ENCODE measurements at regions not wholly inside any gene's neighbourhood (a gene's known extent, or its start where the extent isn't known, plus 50 kb on each side); places are given as distances from the start of the nearest gene placed in this dataset.

- Histone ChIP-seq H3K27me3 (ENCODE audit: control insufficient read depth, insufficient read depth, low read length) (no peaks in the 10 kb centered on the region), H3K4me3 (ENCODE audit: low read length) (no peak overlapping the region), H3K27ac (ENCODE audit: low read length) (no peak overlapping the region), H3K36me3 (ENCODE audit: control insufficient read depth, low read depth, low read length) (no peaks in the 10 kb centered on the region), H3K9me3 (ENCODE audit: control insufficient read depth, low read depth, low read length) (no peaks in the 10 kb centered on the region), H3K9ac (ENCODE audit: low read length) (no peak overlapping the region), H3K4me1 (ENCODE audit: control insufficient read depth, low read depth, low read length) (no peaks in the 10 kb centered on the region)
These were observed 1228.8 kb upstream of the TENM4 start for GRCh38 chr11:80669620-80670019.

- no peak overlapping the region for H3K9ac ChIP-seq (ENCODE audit: low read length)
- no peak overlapping the region for H3K4me3 ChIP-seq (ENCODE audit: low read length)
- H3K27ac ChIP-seq (ENCODE audit: low read length): no peak overlapping the region
- H3K9me3 ChIP-seq (ENCODE audit: control insufficient read depth, low read depth, low read length): no peaks in the 10 kb centered on the region
- no peaks in the 10 kb centered on the region for H3K4me1 ChIP-seq (ENCODE audit: control insufficient read depth, low read depth, low read length)
- no peaks in the 10 kb centered on the region for H3K27me3 ChIP-seq (ENCODE audit: control insufficient read depth, insufficient read depth, low read length)
- H3K36me3 ChIP-seq (ENCODE audit: control insufficient read depth, low read depth, low read length): no peaks in the 10 kb centered on the region
These were observed 1227.2 kb upstream of the TENM4 start for GRCh38 chr11:80668039-80668438.

GRCh38 chr11:80655834-80656233 lies 1215.0 kb upstream of the TENM4 start:
- Histone ChIP-seq H3K36me3 (ENCODE audit: control insufficient read depth, low read depth, low read length) (no peaks in the 10 kb centered on the region), H3K4me1 (ENCODE audit: control insufficient read depth, low read depth, low read length) (peaks cover 6% of the 10 kb centered on the region), H3K9ac (ENCODE audit: low read length) (no peak overlapping the region), H3K27ac (ENCODE audit: low read length) (no peak overlapping the region), H3K9me3 (ENCODE audit: control insufficient read depth, low read depth, low read length) (no peaks in the 10 kb centered on the region), H3K27me3 (ENCODE audit: control insufficient read depth, insufficient read depth, low read length) (no peaks in the 10 kb centered on the region), H3K4me3 (ENCODE audit: low read length) (no peak overlapping the region)

GRCh38 chr11:80650966-80651365 lies 1210.1 kb upstream of the TENM4 start:
- Histone ChIP-seq H3K4me1 (ENCODE audit: control insufficient read depth, low read depth, low read length) (peaks cover 7% of the 10 kb centered on the region), H3K9me3 (ENCODE audit: control insufficient read depth, low read depth, low read length) (no peaks in the 10 kb centered on the region), H3K4me3 (ENCODE audit: low read length) (no peak overlapping the region), H3K36me3 (ENCODE audit: control insufficient read depth, low read depth, low read length) (no peaks in the 10 kb centered on the region), H3K9ac (ENCODE audit: low read length) (no peak overlapping the region), H3K27me3 (ENCODE audit: control insufficient read depth, insufficient read depth, low read length) (no peaks in the 10 kb centered on the region), H3K27ac (ENCODE audit: low read length) (no peak overlapping the region)

- H3K36me3 ChIP-seq (ENCODE audit: control insufficient read depth, low read depth, low read length): no peaks in the 10 kb centered on the region
- H3K4me1 ChIP-seq (ENCODE audit: control insufficient read depth, low read depth, low read length): peaks cover 7% of the 10 kb centered on the region
- H3K27ac ChIP-seq (ENCODE audit: low read length): no peak overlapping the region
- H3K9ac ChIP-seq (ENCODE audit: low read length): no peak overlapping the region
- no peaks in the 10 kb centered on the region for H3K9me3 ChIP-seq (ENCODE audit: control insufficient read depth, low read depth, low read length)
- H3K4me3 ChIP-seq (ENCODE audit: low read length): no peak overlapping the region
- H3K27me3 ChIP-seq (ENCODE audit: control insufficient read depth, insufficient read depth, low read length): no peaks in the 10 kb centered on the region
These were observed 1208.4 kb upstream of the TENM4 start for GRCh38 chr11:80649186-80649585.

- no peak overlapping the region for H3K4me3 ChIP-seq (ENCODE audit: low read length)
- no peak overlapping the region for H3K9ac ChIP-seq (ENCODE audit: low read length)
- no peak overlapping the region for H3K27ac ChIP-seq (ENCODE audit: low read length)
- H3K27me3 ChIP-seq (ENCODE audit: control insufficient read depth, insufficient read depth, low read length): no peaks in the 10 kb centered on the region
- H3K36me3 ChIP-seq (ENCODE audit: control insufficient read depth, low read depth, low read length): no peaks in the 10 kb centered on the region
- peaks cover 11% of the 10 kb centered on the region for H3K4me1 ChIP-seq (ENCODE audit: control insufficient read depth, low read depth, low read length)
- no peaks in the 10 kb centered on the region for H3K9me3 ChIP-seq (ENCODE audit: control insufficient read depth, low read depth, low read length)
These were observed 1197.5 kb upstream of the TENM4 start for GRCh38 chr11:80638296-80638695.

- H3K4me1 ChIP-seq (ENCODE audit: control insufficient read depth, low read depth, low read length): peaks cover 11% of the 10 kb centered on the region
- H3K36me3 ChIP-seq (ENCODE audit: control insufficient read depth, low read depth, low read length): no peaks in the 10 kb centered on the region
- no peaks in the 10 kb centered on the region for H3K9me3 ChIP-seq (ENCODE audit: control insufficient read depth, low read depth, low read length)
- no peak overlapping the region for H3K4me3 ChIP-seq (ENCODE audit: low read length)
- no peak overlapping the region for H3K27ac ChIP-seq (ENCODE audit: low read length)
- H3K9ac ChIP-seq (ENCODE audit: low read length): no peak overlapping the region
- no peaks in the 10 kb centered on the region for H3K27me3 ChIP-seq (ENCODE audit: control insufficient read depth, insufficient read depth, low read length)
These were observed 1196.7 kb upstream of the TENM4 start for GRCh38 chr11:80637571-80637970.

GRCh38 chr11:80636999-80637398 lies 1196.2 kb upstream of the TENM4 start:
- Histone ChIP-seq H3K9me3 (ENCODE audit: control insufficient read depth, low read depth, low read length) (no peaks in the 10 kb centered on the region), H3K4me3 (ENCODE audit: low read length) (no peak overlapping the region), H3K36me3 (ENCODE audit: control insufficient read depth, low read depth, low read length) (no peaks in the 10 kb centered on the region), H3K4me1 (ENCODE audit: control insufficient read depth, low read depth, low read length) (peaks cover 11% of the 10 kb centered on the region), H3K9ac (ENCODE audit: low read length) (no peak overlapping the region), H3K27ac (ENCODE audit: low read length) (no peak overlapping the region), H3K27me3 (ENCODE audit: control insufficient read depth, insufficient read depth, low read length) (no peaks in the 10 kb centered on the region)

GRCh38 chr11:80635178-80635577 lies 1194.3 kb upstream of the TENM4 start:
- no peaks in the 10 kb centered on the region for H3K27me3 ChIP-seq (ENCODE audit: control insufficient read depth, insufficient read depth, low read length)
- no peak overlapping the region for H3K27ac ChIP-seq (ENCODE audit: low read length)
- no peaks in the 10 kb centered on the region for H3K9me3 ChIP-seq (ENCODE audit: control insufficient read depth, low read depth, low read length)
- no peak overlapping the region for H3K9ac ChIP-seq (ENCODE audit: low read length)
- no peaks in the 10 kb centered on the region for H3K36me3 ChIP-seq (ENCODE audit: control insufficient read depth, low read depth, low read length)
- H3K4me1 ChIP-seq (ENCODE audit: control insufficient read depth, low read depth, low read length): peaks cover 11% of the 10 kb centered on the region
- H3K4me3 ChIP-seq (ENCODE audit: low read length): no peak overlapping the region

GRCh38 chr11:80632691-80633090 lies 1191.9 kb upstream of the TENM4 start:
- H3K4me1 ChIP-seq (ENCODE audit: control insufficient read depth, low read depth, low read length): peaks cover 8% of the 10 kb centered on the region
- H3K27me3 ChIP-seq (ENCODE audit: control insufficient read depth, insufficient read depth, low read length): no peaks in the 10 kb centered on the region
- H3K27ac ChIP-seq (ENCODE audit: low read length): no peak overlapping the region
- H3K36me3 ChIP-seq (ENCODE audit: control insufficient read depth, low read depth, low read length): no peaks in the 10 kb centered on the region
- H3K4me3 ChIP-seq (ENCODE audit: low read length): no peak overlapping the region
- no peak overlapping the region for H3K9ac ChIP-seq (ENCODE audit: low read length)
- H3K9me3 ChIP-seq (ENCODE audit: control insufficient read depth, low read depth, low read length): no peaks in the 10 kb centered on the region

- H3K36me3 ChIP-seq (ENCODE audit: control insufficient read depth, low read depth, low read length): no peaks in the 10 kb centered on the region
These were observed 1191.3 kb upstream of the TENM4 start for GRCh38 chr11:80632156-80632555.

GRCh38 chr11:80629466-80629865 lies 1188.6 kb upstream of the TENM4 start:
- Histone ChIP-seq H3K9ac (ENCODE audit: low read length) (no peak overlapping the region), H3K36me3 (ENCODE audit: control insufficient read depth, low read depth, low read length) (no peaks in the 10 kb centered on the region), H3K4me1 (ENCODE audit: control insufficient read depth, low read depth, low read length) (no peaks in the 10 kb centered on the region), H3K27me3 (ENCODE audit: control insufficient read depth, insufficient read depth, low read length) (no peaks in the 10 kb centered on the region), H3K4me3 (ENCODE audit: low read length) (no peak overlapping the region), H3K9me3 (ENCODE audit: control insufficient read depth, low read depth, low read length) (no peaks in the 10 kb centered on the region), H3K27ac (ENCODE audit: low read length) (no peak overlapping the region)

More at GRCh38 chr11:80632156-80632555, 1191.3 kb upstream of the TENM4 start:
- Histone ChIP-seq H3K27ac (ENCODE audit: low read length) (no peak overlapping the region), H3K27me3 (ENCODE audit: control insufficient read depth, insufficient read depth, low read length) (no peaks in the 10 kb centered on the region), H3K9me3 (ENCODE audit: control insufficient read depth, low read depth, low read length) (no peaks in the 10 kb centered on the region), H3K4me1 (ENCODE audit: control insufficient read depth, low read depth, low read length) (peaks cover 5% of the 10 kb centered on the region), H3K9ac (ENCODE audit: low read length) (no peak overlapping the region), H3K4me3 (ENCODE audit: low read length) (no peak overlapping the region)
